H1 (cell line): ENCODE measurements at regions not wholly inside any gene's neighbourhood (a gene's known extent, or its start where the extent isn't known, plus 50 kb on each side); places are given as distances from the start of the nearest gene placed in this dataset.

Source experiments
- CTCF ChIA-PET: fragments of 300-600 bp; sonication (Branson Sonifier 250); formaldehyde crosslinking; loops from one replicate; lab custom pipeline; 2021; ENCODE audit not compliant: partially characterized antibody; lab: Charles Lee
- POLR2A ChIA-PET: fragments of 300-600 bp; sonication (Branson Sonifier 250); formaldehyde crosslinking; loops from one replicate; lab custom pipeline; 2021; ENCODE audit warnings: inconsistent platforms; ENCODE audit not compliant: partially characterized antibody; lab: Charles Lee
- DNase-seq, 2 experiments: peaks; one replicate each; pipeline versions ENCODE4 v3.0.0 to v3.0.0-alpha.2; 2010 to 2022; ENCODE audit warnings: low spot score in 2 of 2, low read depth in 1 of 2, mixed read lengths in 1 of 2
- FAIRE-seq: peaks from 2 replicates; lab custom pipeline; 2011; peaks lifted over from hg19 to GRCh38; lab: Jason Lieb, UNC
- H2AFZ ChIP-seq: 2 replicates; pipeline ENCODE4 v1.8.1; 2012; ENCODE audit warnings: low read length, inconsistent platforms
- H2AK5ac ChIP-seq: 2 replicates; pipeline ENCODE4 v1.6.1; 2013; ENCODE audit warnings: low read depth, low read length
- H2BK120ac ChIP-seq: replicated peaks from 2 replicates; pipeline ENCODE3; 2013; ENCODE audit warnings: low read depth, low read length, inconsistent platforms
- H2BK12ac ChIP-seq: 2 replicates; pipeline ENCODE4 v1.6.1; 2013; ENCODE audit warnings: low read depth, low read length
- H2BK15ac ChIP-seq: 2 replicates; pipeline ENCODE4 v1.6.1; 2013; ENCODE audit warnings: low read length
- H2BK20ac ChIP-seq: 2 replicates; pipeline ENCODE4 v1.6.1; 2013; ENCODE audit warnings: low read length
- H2BK5ac ChIP-seq: 2 replicates; pipeline ENCODE4 v1.6.1; 2013; ENCODE audit warnings: low read depth, low read length
- H3K14ac ChIP-seq: 2 replicates; pipeline ENCODE4 v1.6.1; 2013; ENCODE audit warnings: inconsistent platforms; ENCODE audit not compliant: insufficient read length
- H3K18ac ChIP-seq: 2 replicates; pipeline ENCODE4 v1.6.1; 2013; ENCODE audit warnings: low read length; ENCODE audit errors: extremely low read depth
- H3K23ac ChIP-seq: 2 replicates; pipeline ENCODE4 v1.6.1; 2013; ENCODE audit warnings: inconsistent platforms; ENCODE audit not compliant: insufficient read length
- H3K23me2 ChIP-seq: 2 replicates; pipeline ENCODE4 v1.6.1; 2013; ENCODE audit warnings: low read depth, low read length
- H3K27ac ChIP-seq: 2 replicates; pipeline ENCODE4 v1.6.1; 2011; ENCODE audit warnings: low read depth, low read length, inconsistent platforms
- H3K27me3 ChIP-seq, 4 experiments: replicated peaks in 1 of 4; 1 replicate in 1 of 4; 2 replicates in 3 of 4; pipeline versions ENCODE4 v1.6.1 to v1.8.1; 2011 to 2013; ENCODE audit warnings: low read length in 3 of 4, mild to moderate bottlenecking in 3 of 4, inconsistent platforms in 2 of 4, mixed read lengths in 2 of 4, moderate library complexity in 1 of 4; ENCODE audit not compliant: control insufficient read depth in 3 of 4, insufficient read depth in 3 of 4; ENCODE audit errors: extremely low read depth in 1 of 4
- H3K36me3 ChIP-seq, 4 experiments: 2 replicates each; pipeline versions ENCODE4 v1.6.1 to v1.8.1; 2011 to 2013; ENCODE audit warnings: mild to moderate bottlenecking in 4 of 4, low read length in 3 of 4, moderate library complexity in 2 of 4, control low read depth in 1 of 4, inconsistent platforms in 1 of 4; ENCODE audit not compliant: insufficient read depth in 4 of 4, control insufficient read depth in 2 of 4
- H3K4ac ChIP-seq: replicated peaks from 2 replicates; pipeline ENCODE3; 2013; ENCODE audit warnings: low read length, low read depth, mixed read lengths, inconsistent platforms; ENCODE audit not compliant: insufficient read length
- H3K4me1 ChIP-seq, 4 experiments: replicated peaks in 1 of 4; 1 replicate in 1 of 4; 2 replicates in 3 of 4; pipeline versions ENCODE4 v1.6.1 to v1.8.1; 2011 to 2013; ENCODE audit warnings: low read length in 3 of 4, inconsistent platforms in 2 of 4, mixed read lengths in 1 of 4; ENCODE audit not compliant: insufficient read depth in 4 of 4, control insufficient read depth in 3 of 4
- H3K4me2 ChIP-seq, 2 experiments: 2 replicates each; pipeline versions ENCODE4 v1.6.1 to v1.8.1; 2011 to 2013; ENCODE audit warnings: low read depth in 2 of 2, low read length in 2 of 2, control low read depth in 1 of 2, inconsistent platforms in 1 of 2, mild to moderate bottlenecking in 1 of 2; ENCODE audit not compliant: insufficient read depth in 1 of 2
- H3K4me3 ChIP-seq, 4 experiments: fragments of 200-600, 300-600 bp in 1 of 4; sonication (generic), shearing (Covaris generic), sonication (Bioruptor Twin) in 1 of 4; 2 replicates each; pipeline versions ENCODE4 v1.5.1 to v1.8.1; 2011 to 2016; ENCODE audit warnings: low read length in 4 of 4, low read depth in 3 of 4, control low read depth in 2 of 4, inconsistent platforms in 2 of 4, mild to moderate bottlenecking in 2 of 4, mixed read lengths in 1 of 4, moderate library complexity in 1 of 4; ENCODE audit not compliant: insufficient read depth in 2 of 4; ENCODE audit errors: extremely low read depth in 1 of 4
- H3K56ac ChIP-seq: replicated peaks from 2 replicates; pipeline ENCODE3; 2013; ENCODE audit warnings: low read depth, mild to moderate bottlenecking, mixed read lengths, low read length, inconsistent platforms; ENCODE audit not compliant: insufficient read length
- H3K79me1 ChIP-seq: 2 replicates; pipeline ENCODE4 v1.6.1; 2013; ENCODE audit warnings: low read depth, low read length, control low read depth
- H3K79me2 ChIP-seq, 2 experiments: 2 replicates each; pipeline versions ENCODE4 v1.6.1 to v1.8.1; 2012 to 2013; ENCODE audit warnings: low read length in 2 of 2, mild to moderate bottlenecking in 2 of 2, inconsistent platforms in 1 of 2; ENCODE audit not compliant: insufficient read depth in 2 of 2, control insufficient read depth in 1 of 2
- H3K9ac ChIP-seq, 4 experiments: replicated peaks in 1 of 4; 1 replicate in 1 of 4; 2 replicates in 3 of 4; pipeline versions ENCODE4 v1.6.1 to v1.8.1; 2011 to 2013; ENCODE audit warnings: low read depth in 3 of 4, low read length in 3 of 4, control low read depth in 2 of 4, mild to moderate bottlenecking in 2 of 4, moderate library complexity in 2 of 4, inconsistent platforms in 1 of 4; ENCODE audit errors: extremely low read depth in 1 of 4
- H3K9me3 ChIP-seq, 2 experiments: 2 replicates each; pipeline versions ENCODE4 v1.6.1 to v1.8.1; 2012 to 2013; ENCODE audit warnings: mild to moderate bottlenecking in 2 of 2, moderate library complexity in 2 of 2, control low read depth in 1 of 2, inconsistent platforms in 1 of 2, low read depth in 1 of 2, low read length in 1 of 2, mixed read lengths in 1 of 2; ENCODE audit not compliant: insufficient read depth in 2 of 2
- H4K20me1 ChIP-seq, 2 experiments: replicated peaks in 1 of 2; 2 replicates each; pipeline versions ENCODE3 to v1.8.1; 2011 to 2013; ENCODE audit warnings: inconsistent platforms in 2 of 2, low read length in 2 of 2, mild to moderate bottlenecking in 1 of 2; ENCODE audit not compliant: insufficient read depth in 2 of 2, control insufficient read depth in 1 of 2
- H4K5ac ChIP-seq: 2 replicates; pipeline ENCODE4 v1.6.1; 2013; ENCODE audit warnings: low read length, low read depth, mixed read lengths, inconsistent platforms; ENCODE audit not compliant: insufficient read length
- H4K8ac ChIP-seq: 2 replicates; pipeline ENCODE4 v1.8.0; 2013; ENCODE audit warnings: mild to moderate bottlenecking, moderate library complexity, low read length, inconsistent platforms; ENCODE audit not compliant: insufficient read depth; ENCODE audit errors: extremely low read depth
- H4K91ac ChIP-seq: replicated peaks from 2 replicates; pipeline ENCODE3; 2013; ENCODE audit warnings: low read length, mixed read lengths, inconsistent platforms; ENCODE audit not compliant: insufficient read length
- BCL11A ChIP-seq, 2 experiments: IDR thresholded peaks; one replicate each; pipeline ENCODE4 v1.6.1; 2011; ENCODE audit warnings: low read depth in 2 of 2, low read length in 2 of 2, mild to moderate bottlenecking in 2 of 2
- CHD2 ChIP-seq: IDR thresholded peaks from 2 replicates; pipeline ENCODE4 v1.6.1; 2012; ENCODE audit warnings: low read length, improper control_type of control experiment
- EGR1 ChIP-seq: IDR thresholded peaks from 2 replicates; pipeline ENCODE4 v1.6.1; 2011; ENCODE audit warnings: low read depth, low read length, borderline replicate concordance
- GABPA ChIP-seq: IDR thresholded peaks from 2 replicates; pipeline ENCODE4 v1.6.1; 2011; ENCODE audit warnings: mild to moderate bottlenecking, low read length, moderate library complexity, borderline replicate concordance; ENCODE audit not compliant: insufficient read depth
- HDAC6 ChIP-seq: IDR thresholded peaks from one replicate; pipeline ENCODE4 v1.7.1; 2012; ENCODE audit warnings: low read depth, mild to moderate bottlenecking, inconsistent platforms, low read length, moderate library complexity
- USF2 ChIP-seq: IDR thresholded peaks from 2 replicates; pipeline ENCODE4 v1.6.1; 2011; ENCODE audit warnings: low read length, improper control_type of control experiment
- WGBS, 2 experiments: shearing (Covaris generic) in 1 of 2; methylation state at CpG; one replicate each; pipeline versions ENCODE4 v1.1.6 to v1.1.7; 2013 to 2015; ENCODE audit warnings: low lambda C conversion rate in 2 of 2, mixed read lengths in 2 of 2, inconsistent platforms in 1 of 2, low coverage in 1 of 2, missing lambda C conversion rate in 1 of 2; ENCODE audit not compliant: insufficient replicate concordance in 2 of 2, insufficient coverage in 1 of 2, insufficient read length in 1 of 2; ENCODE audit errors: extremely low coverage in 1 of 2, missing lambda C conversion rate in 1 of 2; 5-methylcytosine and 5-hydroxymethylcytosine counted together

GRCh38 chr10:130430291-130430690 lies 294.1 kb downstream of the GLRX3 start:
- Histone ChIP-seq H4K5ac (no peak overlapping the region), H2BK120ac (no peak overlapping the region), H4K20me1 (no peaks in the 10 kb centered on the region), H3K4ac (no peak overlapping the region), H3K9me3 (peaks cover 0 to 3% of the 10 kb centered on the region in 2 experiments; a peak in 2 of 4 replicates), H2BK20ac (no peak overlapping the region), H3K36me3 (no peaks in the 10 kb centered on the region), H3K23me2 (no peaks in the 10 kb centered on the region), H3K14ac (no peak overlapping the region), H3K27me3 (no peaks in the 10 kb centered on the region), H3K56ac (no peak overlapping the region), H3K4me2 (no peak overlapping the region), H3K23ac (no peak overlapping the region), H2BK15ac (no peak overlapping the region), H3K27ac (no peak overlapping the region), H3K4me1 (no peaks in the 10 kb centered on the region)
- no peak for DNase-seq
- FAIRE-seq: no peak
- POLR2A ChIA-PET: no interaction called here
- TF ChIP-seq GABPA (no peak), HDAC6 (no peak), EGR1 (no peak), BCL11A (IDR thresholded peaks at IDR 0.05; ENCODE audit: low read depth in 2 of 2, low read length in 2 of 2) (no peak), CHD2 (no peak), USF2 (no peak)
- TF ChIP-seq, all 59 proteins: peak for 0
- WGBS, 2 experiments: 61% methylated on average over 4 of the region's 4 CpGs; no CpG with 5 or more reads in 1 of the 2 experiments
- Histone ChIP-seq H3K18ac (no peak overlapping the region), H3K79me2 (no peaks in the 10 kb centered on the region), H3K9ac (no peak overlapping the region), H2AK5ac (no peak overlapping the region), H4K8ac (no peak overlapping the region), H2AFZ (no peak overlapping the region), H2BK5ac (no peak overlapping the region), H3K4me3 (no peak overlapping the region), H4K91ac (no peak overlapping the region), H3K79me1 (no peaks in the 10 kb centered on the region), H2BK12ac (no peak overlapping the region)
- CTCF ChIA-PET: interaction anchor here (0.7 to 2.0 kb wide), 2 partner anchors 10 to 14 kb away, joined by 3 to 8 read pairs; no protein-coding TSS in a partner anchor
